ENCODE measurements at regions not wholly inside any gene's neighbourhood (a gene's known extent, or its start where the extent isn't known, plus 50 kb on each side); places are given as distances from the start of the nearest gene placed in this dataset.

- no peak for DNase-seq (ENCODE audit: low read depth)
- no peak for TF ChIP-seq CTCF (IDR thresholded peaks at IDR 0.05; ENCODE audit: control insufficient read depth, insufficient read depth, low read depth, low read length, missing control alignments)
- no peak overlapping the region for H3K4me3 ChIP-seq (ENCODE audit: control insufficient read depth, low read depth, low read length)
Measured at GRCh38 chr9:105958587-105958986, 264.2 kb downstream of the TMEM38B start.

DNA sequence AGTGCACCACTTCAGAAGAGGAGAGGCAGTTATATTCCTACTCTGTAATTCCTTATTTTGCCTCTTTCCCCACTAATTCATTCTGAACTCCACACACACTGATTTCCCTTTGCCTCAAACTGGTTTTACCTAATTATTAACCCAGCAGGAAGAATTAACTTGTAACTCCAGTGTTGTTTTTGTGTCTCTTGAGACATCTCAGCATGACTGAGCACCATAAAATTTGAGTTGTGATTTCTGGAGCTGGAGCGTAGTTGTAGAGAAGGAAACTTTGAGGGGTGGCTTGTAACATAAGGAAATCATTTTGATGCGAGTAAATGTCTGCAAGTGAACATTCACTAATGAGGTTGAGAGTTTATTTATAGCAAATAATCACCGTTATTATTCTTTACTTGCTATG, 265.2 kb downstream of the TMEM38B start:
- no peak for TF ChIP-seq CTCF (IDR thresholded peaks at IDR 0.05; ENCODE audit: control insufficient read depth, insufficient read depth, low read depth, low read length, missing control alignments)
- DNase-seq (ENCODE audit: low read depth), result no peak
- H3K4me3 ChIP-seq (ENCODE audit: control insufficient read depth, low read depth, low read length), result no peak overlapping the region

DNA sequence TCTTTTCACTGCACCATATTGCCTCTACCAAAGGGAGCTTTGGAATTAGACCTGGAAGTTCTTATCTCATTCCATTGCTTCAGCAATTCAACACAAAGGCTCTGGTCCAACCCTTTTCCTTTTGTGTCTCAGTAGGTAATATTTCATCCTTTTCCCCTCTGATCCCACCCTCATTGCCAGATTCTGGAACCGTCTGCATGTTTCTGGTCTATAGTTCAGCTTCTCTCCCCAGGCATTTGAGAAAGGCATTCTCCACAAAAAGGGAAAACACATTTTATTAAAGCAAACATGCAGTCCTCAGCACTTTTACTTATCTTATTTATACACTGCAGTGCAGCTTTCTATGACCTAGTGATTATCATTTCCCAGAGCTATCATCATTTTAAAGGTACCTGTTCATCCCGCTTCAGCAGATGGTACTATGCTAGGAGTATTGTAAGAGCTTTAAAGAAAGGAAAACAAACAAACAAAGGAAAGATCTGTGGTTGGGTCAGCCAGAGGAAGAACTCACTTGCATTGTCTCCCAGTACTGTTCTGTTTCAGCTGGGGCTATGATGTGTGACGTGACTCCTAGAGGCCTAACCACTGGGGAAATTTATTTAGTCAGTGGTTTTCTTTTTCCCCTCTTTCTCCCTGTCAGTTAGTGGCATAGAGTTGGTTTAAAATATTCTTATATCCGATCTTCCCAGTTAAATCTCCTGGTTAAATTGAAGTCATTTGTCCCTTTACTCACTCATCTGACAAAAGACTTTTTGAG, 269.2 kb downstream of the TMEM38B start:
- no peak overlapping the region for H3K4me3 ChIP-seq (ENCODE audit: control insufficient read depth, low read depth, low read length)
- DNase-seq (ENCODE audit: low read depth), result no peak
- no peak for TF ChIP-seq CTCF (IDR thresholded peaks at IDR 0.05; ENCODE audit: control insufficient read depth, insufficient read depth, low read depth, low read length, missing control alignments)

DNA sequence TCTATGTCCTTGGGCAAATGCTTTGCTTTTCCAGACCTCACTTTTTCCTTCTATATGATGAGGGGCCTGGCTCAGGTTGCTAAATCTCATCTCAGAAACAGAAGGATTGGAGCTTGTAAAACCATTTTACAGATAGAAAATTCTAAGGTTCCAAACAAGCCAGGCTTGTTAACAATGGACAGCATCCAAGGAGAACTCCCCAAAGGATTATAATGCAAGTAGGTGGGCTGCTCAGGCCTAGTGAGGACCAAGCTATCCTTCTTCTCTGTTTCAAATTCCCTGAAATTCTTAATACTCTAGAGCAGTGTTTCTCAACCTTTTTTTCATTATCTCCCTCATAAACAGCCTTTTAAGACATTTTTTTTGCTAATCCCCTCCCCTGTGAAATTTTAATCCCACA, 269.8 kb downstream of the TMEM38B start:
- TF ChIP-seq CTCF (IDR thresholded peaks at IDR 0.05; ENCODE audit: control insufficient read depth, insufficient read depth, low read depth, low read length, missing control alignments), result no peak
- no peak overlapping the region for H3K4me3 ChIP-seq (ENCODE audit: control insufficient read depth, low read depth, low read length)
- no peak for DNase-seq (ENCODE audit: low read depth)

GRCh38 chr9:105966834-105967233, 272.5 kb downstream of the TMEM38B start:
- no peak for TF ChIP-seq CTCF (IDR thresholded peaks at IDR 0.05; ENCODE audit: control insufficient read depth, insufficient read depth, low read depth, low read length, missing control alignments)
- H3K4me3 ChIP-seq (ENCODE audit: control insufficient read depth, low read depth, low read length), result no peak overlapping the region
- no peak for DNase-seq (ENCODE audit: low read depth)

GRCh38 chr9:105967248-105967647, 272.9 kb downstream of the TMEM38B start:
- DNase-seq (ENCODE audit: low read depth), result no peak
- TF ChIP-seq CTCF (IDR thresholded peaks at IDR 0.05; ENCODE audit: control insufficient read depth, insufficient read depth, low read depth, low read length, missing control alignments), result no peak
- no peak overlapping the region for H3K4me3 ChIP-seq (ENCODE audit: control insufficient read depth, low read depth, low read length)
